Thyroid gland (tissue), 4 donors: ENCODE measurements at regions not wholly inside any gene's neighbourhood (a gene's known extent, or its start where the extent isn't known, plus 50 kb on each side); places are given as distances from the start of the nearest gene placed in this dataset.

ENCODE experiments used
- POLR2A ChIP-seq, 2 donors: fragments of 450-650 bp; IDR thresholded peaks; one replicate each; pipeline ENCODE4 v1.6.1; 2017; ENCODE audit warnings: antibody characterized with exemption in 2 of 2, mild to moderate bottlenecking in 2 of 2, moderate library complexity in 1 of 2
- TF ChIP-seq, protein P1 (sequence below), 6 experiments: fragments of 200-600 bp in 3 of 6; fragments of 450-650 bp in 3 of 6; sonication (generic) in 3 of 6; IDR thresholded peaks; one replicate each; pipeline ENCODE4 v1.5.1; 2016 to 2019; ENCODE audit warnings: antibody characterized with exemption in 6 of 6, mild to moderate bottlenecking in 2 of 6, inconsistent platforms in 1 of 6, moderate library complexity in 1 of 6

DNA sequence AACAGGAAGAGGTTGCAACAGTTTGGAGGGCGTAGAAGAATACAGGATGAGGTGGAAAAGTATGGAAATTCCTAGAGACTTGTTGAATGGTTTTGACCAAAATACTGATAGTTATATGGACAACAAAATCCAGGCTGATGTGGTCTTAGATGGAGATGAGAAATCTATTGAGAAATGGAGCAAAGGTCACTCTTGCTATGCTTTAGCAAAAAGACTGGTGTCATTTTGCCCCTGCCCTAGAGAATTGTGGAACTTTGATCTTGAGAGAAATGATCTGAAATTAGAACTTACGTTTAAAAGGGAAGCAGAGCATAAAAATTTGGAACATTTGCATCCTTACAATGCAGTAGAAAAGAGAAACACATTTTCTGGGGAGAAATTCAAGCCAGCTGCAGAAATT is 686.9 kb upstream of the GBE1 start:
- TF ChIP-seq, protein P1, sequence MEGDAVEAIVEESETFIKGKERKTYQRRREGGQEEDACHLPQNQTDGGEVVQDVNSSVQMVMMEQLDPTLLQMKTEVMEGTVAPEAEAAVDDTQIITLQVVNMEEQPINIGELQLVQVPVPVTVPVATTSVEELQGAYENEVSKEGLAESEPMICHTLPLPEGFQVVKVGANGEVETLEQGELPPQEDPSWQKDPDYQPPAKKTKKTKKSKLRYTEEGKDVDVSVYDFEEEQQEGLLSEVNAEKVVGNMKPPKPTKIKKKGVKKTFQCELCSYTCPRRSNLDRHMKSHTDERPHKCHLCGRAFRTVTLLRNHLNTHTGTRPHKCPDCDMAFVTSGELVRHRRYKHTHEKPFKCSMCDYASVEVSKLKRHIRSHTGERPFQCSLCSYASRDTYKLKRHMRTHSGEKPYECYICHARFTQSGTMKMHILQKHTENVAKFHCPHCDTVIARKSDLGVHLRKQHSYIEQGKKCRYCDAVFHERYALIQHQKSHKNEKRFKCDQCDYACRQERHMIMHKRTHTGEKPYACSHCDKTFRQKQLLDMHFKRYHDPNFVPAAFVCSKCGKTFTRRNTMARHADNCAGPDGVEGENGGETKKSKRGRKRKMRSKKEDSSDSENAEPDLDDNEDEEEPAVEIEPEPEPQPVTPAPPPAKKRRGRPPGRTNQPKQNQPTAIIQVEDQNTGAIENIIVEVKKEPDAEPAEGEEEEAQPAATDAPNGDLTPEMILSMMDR (IDR thresholded peaks at IDR 0.05) = no peak
- TF ChIP-seq POLR2A (IDR thresholded peaks at IDR 0.05) = no peak
